ENCODE measurements at regions not wholly inside any gene's neighbourhood (a gene's known extent, or its start where the extent isn't known, plus 50 kb on each side); places are given as distances from the start of the nearest gene placed in this dataset.

GRCh38 chr9:109989296-109989695 lies 209.3 kb downstream of the PALM2AKAP2 start:
- H4K20me1 ChIP-seq (ENCODE audit: insufficient read depth, low read length) = no peaks in the 10 kb centered on the region
- in situ Hi-C loops (cut with HindIII; ENCODE audit: extremely low pct_ligation_motif_present, low pct_unique_long_range_greater_than_20kb) = no loop called here
- no TSS peak for BruUV-seq (replicated peaks)
- no peak for FAIRE-seq
- POLR2A ChIA-PET = no interaction called here
- H3K27ac ChIP-seq (ENCODE audit: extremely low read length, insufficient read depth, low read length) = no peak overlapping the region
- DNase-seq (ENCODE audit: low spot score) = no peak
- H2AFZ ChIP-seq (ENCODE audit: low read length) = no peak overlapping the region
- no peak for ATAC-seq
- no peaks in the 10 kb centered on the region for H3K79me2 ChIP-seq (ENCODE audit: insufficient read depth, low read length)
- CTCF ChIA-PET (ENCODE audit: low intra/inter-chr PET ratio, low total read pairs) = no interaction called here
- intact Hi-C loops (cut with micrococcal nuclease; ENCODE audit: unreplicated experiment) = no loop called here
- H3K4me1 ChIP-seq (ENCODE audit: insufficient read depth, low read length) = no peaks in the 10 kb centered on the region
- no peaks in the 10 kb centered on the region for H3K36me3 ChIP-seq (replicated peaks in 1 of 2; ENCODE audit: control insufficient read depth in 1 of 2, insufficient read depth in 2 of 2, low read length in 2 of 2)
- no peaks in the 10 kb centered on the region for H3K9me3 ChIP-seq (ENCODE audit: low read length)
- H3K4me2 ChIP-seq (ENCODE audit: low read depth, low read length) = no peak overlapping the region
- WGBS (ENCODE audit: low lambda C conversion rate) = 56% methylated on average over 3 of the region's 3 CpGs
- no peak overlapping the region for H3K9ac ChIP-seq (ENCODE audit: insufficient read depth, low read depth, low read length)
- no peaks in the 10 kb centered on the region; a peak in 1 of 5 replicates for H3K27me3 ChIP-seq (ENCODE audit: control insufficient read depth in 1 of 2, insufficient read depth in 2 of 2, low read length in 2 of 2)
- no peak overlapping the region for H3K4me3 ChIP-seq (replicated peaks in 1 of 3; ENCODE audit: insufficient read depth in 1 of 3, low read depth in 2 of 3, low read length in 3 of 3)
- TF ChIP-seq ZNF280D (CRISPR knock-in tag; IDR thresholded peaks at IDR 0.05) (no peak), ETS1 (CRISPR knock-in tag; IDR thresholded peaks at IDR 0.05) (no peak), PRDM15 (CRISPR knock-in tag; IDR thresholded peaks at IDR 0.05) (no peak), KDM2A (CRISPR knock-in tag; IDR thresholded peaks at IDR 0.05; ENCODE audit: borderline replicate concordance, low read depth) (no peak), MED13 (CRISPR knock-in tag; IDR thresholded peaks at IDR 0.05) (no peak), ZNF83 (CRISPR knock-in tag; IDR thresholded peaks at IDR 0.05; ENCODE audit: borderline replicate concordance) (no peak), ZNF768 (CRISPR knock-in tag; IDR thresholded peaks at IDR 0.05) (no peak), MIXL1 (CRISPR knock-in tag; IDR thresholded peaks at IDR 0.05) (no peak), ZNF24 (IDR thresholded peaks at IDR 0.05) (no peak), RNF2 (conservative IDR thresholded peaks at IDR 0.05; ENCODE audit: low read depth) (no peak), MEIS2 (CRISPR knock-in tag; IDR thresholded peaks at IDR 0.05) (no peak), ELK4 (CRISPR knock-in tag; IDR thresholded peaks at IDR 0.05; ENCODE audit: borderline replicate concordance) (no peak), ZNF275 (CRISPR knock-in tag; IDR thresholded peaks at IDR 0.05; ENCODE audit: borderline replicate concordance) (no peak), LBX2 (CRISPR knock-in tag; IDR thresholded peaks at IDR 0.05; ENCODE audit: borderline replicate concordance) (no peak), NFE2L2 (IDR thresholded peaks at IDR 0.05; ENCODE audit: low read length) (no peak)
